Osteocyte (in vitro differentiated cells): ENCODE measurements at regions not wholly inside any gene's neighbourhood (a gene's known extent, or its start where the extent isn't known, plus 50 kb on each side); places are given as distances from the start of the nearest gene placed in this dataset.

Experiments used
- DNase-seq: peaks from one replicate; pipeline ENCODE4 v3.0.0; 2021; ENCODE audit warnings: mixed read lengths; ENCODE audit not compliant: unreplicated experiment; ENCODE audit errors: extremely low spot score
- H3K27ac Mint-ChIP-seq: one replicate; pipeline ENCODE4 v1.8.0; 2021; ENCODE audit warnings: mild to moderate bottlenecking, mixed read lengths; ENCODE audit not compliant: unreplicated experiment
- H3K27me3 Mint-ChIP-seq: one replicate; pipeline ENCODE4 v1.8.0; 2021; ENCODE audit warnings: mixed read lengths; ENCODE audit not compliant: unreplicated experiment
- H3K36me3 Mint-ChIP-seq: one replicate; pipeline ENCODE4 v1.8.0; 2021; ENCODE audit warnings: mixed read lengths; ENCODE audit not compliant: unreplicated experiment
- H3K4me1 Mint-ChIP-seq: one replicate; pipeline ENCODE4 v1.8.0; 2021; ENCODE audit warnings: mixed read lengths; ENCODE audit not compliant: unreplicated experiment
- H3K4me3 Mint-ChIP-seq: one replicate; pipeline ENCODE4 v1.8.0; 2021; ENCODE audit warnings: mild to moderate bottlenecking, moderate library complexity, mixed read lengths; ENCODE audit not compliant: unreplicated experiment
- H3K9me3 Mint-ChIP-seq: one replicate; pipeline ENCODE4 v1.8.0; 2021; ENCODE audit warnings: mixed read lengths; ENCODE audit not compliant: unreplicated experiment
- TF ChIP-seq, protein P1 (sequence below): fragments of 200-600 bp; sonication (generic); IDR thresholded peaks from 2 replicates; pipeline ENCODE4 v1.5.0; 2021; ENCODE audit warnings: antibody characterized with exemption, mild to moderate bottlenecking, moderate library complexity

- peaks cover 4% of the 10 kb centered on the region for H3K9me3 Mint-ChIP-seq
- no peak overlapping the region for H3K4me3 Mint-ChIP-seq
- no peak for DNase-seq
- TF ChIP-seq, protein P1, sequence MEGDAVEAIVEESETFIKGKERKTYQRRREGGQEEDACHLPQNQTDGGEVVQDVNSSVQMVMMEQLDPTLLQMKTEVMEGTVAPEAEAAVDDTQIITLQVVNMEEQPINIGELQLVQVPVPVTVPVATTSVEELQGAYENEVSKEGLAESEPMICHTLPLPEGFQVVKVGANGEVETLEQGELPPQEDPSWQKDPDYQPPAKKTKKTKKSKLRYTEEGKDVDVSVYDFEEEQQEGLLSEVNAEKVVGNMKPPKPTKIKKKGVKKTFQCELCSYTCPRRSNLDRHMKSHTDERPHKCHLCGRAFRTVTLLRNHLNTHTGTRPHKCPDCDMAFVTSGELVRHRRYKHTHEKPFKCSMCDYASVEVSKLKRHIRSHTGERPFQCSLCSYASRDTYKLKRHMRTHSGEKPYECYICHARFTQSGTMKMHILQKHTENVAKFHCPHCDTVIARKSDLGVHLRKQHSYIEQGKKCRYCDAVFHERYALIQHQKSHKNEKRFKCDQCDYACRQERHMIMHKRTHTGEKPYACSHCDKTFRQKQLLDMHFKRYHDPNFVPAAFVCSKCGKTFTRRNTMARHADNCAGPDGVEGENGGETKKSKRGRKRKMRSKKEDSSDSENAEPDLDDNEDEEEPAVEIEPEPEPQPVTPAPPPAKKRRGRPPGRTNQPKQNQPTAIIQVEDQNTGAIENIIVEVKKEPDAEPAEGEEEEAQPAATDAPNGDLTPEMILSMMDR, result no peak
- peaks cover 3% of the 10 kb centered on the region for H3K4me1 Mint-ChIP-seq
- peaks cover 10% of the 10 kb centered on the region for H3K36me3 Mint-ChIP-seq
- no peaks in the 10 kb centered on the region for H3K27me3 Mint-ChIP-seq
- no peak overlapping the region for H3K27ac Mint-ChIP-seq
Observed at GRCh38 chr15:81968691-81969090, 77.1 kb downstream of the MEX3B start.

DNA sequence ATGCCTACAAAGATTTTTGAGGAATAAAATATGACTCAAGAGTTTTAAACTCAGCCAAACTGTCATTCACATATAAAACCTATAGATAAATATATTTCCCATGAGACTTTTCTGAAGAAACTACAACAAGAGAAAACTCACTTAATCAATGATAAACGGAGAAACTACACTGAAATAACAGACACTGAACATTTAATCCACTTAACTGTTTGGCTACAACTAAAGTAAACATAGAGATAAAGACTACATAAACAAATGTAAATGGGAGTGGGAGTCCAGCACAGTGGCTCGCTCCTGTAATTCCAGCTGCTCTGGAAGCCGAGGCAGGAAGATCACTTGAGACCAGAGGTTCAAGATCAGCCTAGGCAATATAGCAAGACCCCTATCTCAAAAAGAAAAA lies 79.2 kb downstream of the MEX3B start:
- no peak overlapping the region for H3K27ac Mint-ChIP-seq
- H3K36me3 Mint-ChIP-seq, result peaks cover 13% of the 10 kb centered on the region
- H3K27me3 Mint-ChIP-seq, result no peaks in the 10 kb centered on the region
- peaks cover 4% of the 10 kb centered on the region for H3K9me3 Mint-ChIP-seq
- no peak for DNase-seq
- H3K4me3 Mint-ChIP-seq, result no peak overlapping the region
- H3K4me1 Mint-ChIP-seq, result peaks cover 3% of the 10 kb centered on the region
- TF ChIP-seq, protein P1, result no peak

GRCh38 chr15:81962482-81962881 lies 83.3 kb downstream of the MEX3B start:
- TF ChIP-seq, protein P1, result no peak
- Mint-ChIP-seq H3K36me3 (peaks cover 13% of the 10 kb centered on the region), H3K4me1 (peaks cover 3% of the 10 kb centered on the region), H3K27ac (no peak overlapping the region), H3K9me3 (peaks cover 4% of the 10 kb centered on the region), H3K27me3 (no peaks in the 10 kb centered on the region), H3K4me3 (no peak overlapping the region)
- no peak for DNase-seq

- no peak overlapping the region for H3K27ac Mint-ChIP-seq
- H3K9me3 Mint-ChIP-seq, result no peaks in the 10 kb centered on the region
- H3K4me1 Mint-ChIP-seq, result peaks cover 6% of the 10 kb centered on the region
- DNase-seq, result no peak
- no peak overlapping the region for H3K4me3 Mint-ChIP-seq
- no peaks in the 10 kb centered on the region for H3K27me3 Mint-ChIP-seq
- TF ChIP-seq, protein P1, result no peak
- H3K36me3 Mint-ChIP-seq, result peaks cover 5% of the 10 kb centered on the region
Observed at GRCh38 chr15:81959196-81959595, 86.6 kb downstream of the MEX3B start.

DNA sequence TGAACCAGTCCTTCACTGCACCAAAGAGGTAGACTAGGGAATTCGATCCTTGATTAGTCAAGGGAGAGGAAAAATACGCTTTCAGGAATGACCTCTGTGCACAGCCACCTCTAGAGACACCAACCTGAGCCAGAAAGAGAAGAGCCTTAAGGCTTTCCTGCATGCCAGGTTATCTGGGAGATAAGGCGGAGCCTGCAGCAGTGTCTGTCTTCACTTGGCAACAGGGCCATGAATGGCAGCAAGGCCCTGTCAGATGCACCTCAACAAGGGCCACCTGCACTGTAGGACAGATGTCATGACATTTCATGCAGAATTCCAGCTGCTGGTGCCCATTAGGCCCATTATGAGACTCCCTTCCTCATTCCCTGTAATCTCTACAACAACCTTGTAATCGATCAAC lies 88.1 kb downstream of the MEX3B start:
- Mint-ChIP-seq H3K36me3 (peaks cover 2% of the 10 kb centered on the region), H3K4me3 (no peak overlapping the region), H3K9me3 (no peaks in the 10 kb centered on the region), H3K4me1 (peaks cover 9% of the 10 kb centered on the region), H3K27ac (no peak overlapping the region), H3K27me3 (no peaks in the 10 kb centered on the region)
- no peak for DNase-seq
- TF ChIP-seq, protein P1, result no peak
